Adrenal gland (tissue), 9 donors: ENCODE measurements at regions not wholly inside any gene's neighbourhood (a gene's known extent, or its start where the extent isn't known, plus 50 kb on each side); places are given as distances from the start of the nearest gene placed in this dataset.
A peak's percentile ranks its signal among the peaks of the same experiment; 100 is the strongest.

Experiments used
- DNase-seq, 7 donors: peaks; one replicate each; pipeline ENCODE4 v3.0.0-alpha.2; 2019 to 2020
- H3K27ac ChIP-seq, 5 donors: fragments of 200-600 bp; sonication (generic) in 4 of 5; 1 replicate in 3 of 5; 2 replicates in 2 of 5; pipeline versions ENCODE4 v1.5.1 to v1.8.0; 2016 to 2020; ENCODE audit warnings: mild to moderate bottlenecking in 1 of 5
- H3K27me3 ChIP-seq: fragments of 200-600 bp; 2 replicates; pipeline ENCODE4 v1.8.0; 2021
- H3K36me3 ChIP-seq, 2 donors: fragments of 200-600 bp; replicated peaks in 1 of 2; 1 replicate in 1 of 2; 2 replicates in 1 of 2; pipeline versions ENCODE4 v1.5.1 to v1.8.0; 2018 to 2022
- H3K4me1 ChIP-seq, 2 donors: fragments of 200-600 bp; replicated peaks in 1 of 2; 1 replicate in 1 of 2; 2 replicates in 1 of 2; pipeline versions ENCODE4 v1.5.1 to v1.8.0; 2018 to 2021
- H3K4me3 ChIP-seq, 4 donors: fragments of 200-600 bp; sonication (generic) in 3 of 4; one replicate each; pipeline ENCODE4 v1.5.1; 2016 to 2018
- H3K9me3 ChIP-seq, 3 donors: fragments of 200-600 bp; sonication (generic) in 1 of 3; replicated peaks in 1 of 3; 1 replicate in 2 of 3; 2 replicates in 1 of 3; pipeline versions ENCODE4 v1.5.1 to v1.8.0; 2016 to 2021
- POLR2A ChIP-seq, 2 donors: fragments of 450-650 bp; IDR thresholded peaks; one replicate each; pipeline ENCODE4 v1.6.1; 2017; ENCODE audit warnings: antibody characterized with exemption in 2 of 2, mild to moderate bottlenecking in 2 of 2, moderate library complexity in 1 of 2
- WGBS, 4 donors: extraction: QIAGEN DNeasy Blood & Tissue Kit in 2 of 4; methylation state at CpG; one replicate each; pipeline versions ENCODE4 v1.1.5 to v1.1.7; 2013 to 2017; 5-methylcytosine and 5-hydroxymethylcytosine counted together
- intact Hi-C, 2 donors: fragments of 100-400 bp; cut with DNase I; formaldehyde crosslinking; loops; one replicate each; pipeline versions ENCODE4 v1.14.1 to v1.15.0; 2022 to 2023
- TF ChIP-seq, protein P1 (sequence below), 6 experiments: fragments of 450-650 bp in 4 of 6; fragments of 200-600 bp in 2 of 6; sonication (generic) in 1 of 6; IDR thresholded peaks; 1 replicate in 5 of 6; 2 replicates in 1 of 6; pipeline versions ENCODE4 v1.5.1 to v1.8.0; 2016 to 2021; ENCODE audit warnings: antibody characterized with exemption in 6 of 6, mild to moderate bottlenecking in 2 of 6, moderate library complexity in 1 of 6
- donor health status: healthy with polysubstance abuse.
- donor health status: Bipolar disorder and iron deficiency.
- donor health status: DM: yes; HTN: yes; CAD: no.
- donor health status: DM: no; HTN: no; CAD: no.
- donor health status: DM: no; HTN: no; CAD: no.

DNA sequence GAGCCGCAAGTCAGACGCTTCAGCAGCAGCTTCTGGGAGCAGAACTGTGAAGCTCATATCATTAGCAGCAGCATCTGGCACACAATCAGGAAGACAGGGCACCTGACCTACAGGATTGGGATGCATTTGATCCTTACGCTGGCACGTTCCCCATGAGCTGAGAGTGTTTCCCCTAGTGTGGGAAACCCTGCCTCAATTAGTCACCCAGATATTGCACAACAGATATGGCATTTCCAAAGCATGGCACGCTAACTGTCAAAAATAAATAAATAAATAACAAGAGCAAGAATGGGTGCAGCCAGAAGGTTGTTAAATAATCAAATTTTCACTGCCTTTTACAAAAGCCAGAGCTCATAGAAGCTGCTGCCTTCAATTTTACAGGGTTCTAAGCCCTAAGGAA lies 189.6 kb upstream of the THBS1 start:
- Histone ChIP-seq H3K27ac (no peak overlapping the region), H3K36me3 (no peaks in the 10 kb centered on the region), H3K4me1 (peaks cover 15 to 16% of the 10 kb centered on the region in 2 donors), H3K27me3 (no peaks in the 10 kb centered on the region), H3K9me3 (no peaks in the 10 kb centered on the region), H3K4me3 (no peak overlapping the region)
- intact Hi-C loops: no loop called here
- peak in 2 of 7 donors; percentile 26 to 38 for DNase-seq
- TF ChIP-seq, protein P1, sequence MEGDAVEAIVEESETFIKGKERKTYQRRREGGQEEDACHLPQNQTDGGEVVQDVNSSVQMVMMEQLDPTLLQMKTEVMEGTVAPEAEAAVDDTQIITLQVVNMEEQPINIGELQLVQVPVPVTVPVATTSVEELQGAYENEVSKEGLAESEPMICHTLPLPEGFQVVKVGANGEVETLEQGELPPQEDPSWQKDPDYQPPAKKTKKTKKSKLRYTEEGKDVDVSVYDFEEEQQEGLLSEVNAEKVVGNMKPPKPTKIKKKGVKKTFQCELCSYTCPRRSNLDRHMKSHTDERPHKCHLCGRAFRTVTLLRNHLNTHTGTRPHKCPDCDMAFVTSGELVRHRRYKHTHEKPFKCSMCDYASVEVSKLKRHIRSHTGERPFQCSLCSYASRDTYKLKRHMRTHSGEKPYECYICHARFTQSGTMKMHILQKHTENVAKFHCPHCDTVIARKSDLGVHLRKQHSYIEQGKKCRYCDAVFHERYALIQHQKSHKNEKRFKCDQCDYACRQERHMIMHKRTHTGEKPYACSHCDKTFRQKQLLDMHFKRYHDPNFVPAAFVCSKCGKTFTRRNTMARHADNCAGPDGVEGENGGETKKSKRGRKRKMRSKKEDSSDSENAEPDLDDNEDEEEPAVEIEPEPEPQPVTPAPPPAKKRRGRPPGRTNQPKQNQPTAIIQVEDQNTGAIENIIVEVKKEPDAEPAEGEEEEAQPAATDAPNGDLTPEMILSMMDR (IDR thresholded peaks at IDR 0.05): no peak
- TF ChIP-seq POLR2A (IDR thresholded peaks at IDR 0.05): no peak
- 78 to 94% (median 81%) methylated on average over 5 of the region's 5 CpGs for WGBS, 4 donors

DNA sequence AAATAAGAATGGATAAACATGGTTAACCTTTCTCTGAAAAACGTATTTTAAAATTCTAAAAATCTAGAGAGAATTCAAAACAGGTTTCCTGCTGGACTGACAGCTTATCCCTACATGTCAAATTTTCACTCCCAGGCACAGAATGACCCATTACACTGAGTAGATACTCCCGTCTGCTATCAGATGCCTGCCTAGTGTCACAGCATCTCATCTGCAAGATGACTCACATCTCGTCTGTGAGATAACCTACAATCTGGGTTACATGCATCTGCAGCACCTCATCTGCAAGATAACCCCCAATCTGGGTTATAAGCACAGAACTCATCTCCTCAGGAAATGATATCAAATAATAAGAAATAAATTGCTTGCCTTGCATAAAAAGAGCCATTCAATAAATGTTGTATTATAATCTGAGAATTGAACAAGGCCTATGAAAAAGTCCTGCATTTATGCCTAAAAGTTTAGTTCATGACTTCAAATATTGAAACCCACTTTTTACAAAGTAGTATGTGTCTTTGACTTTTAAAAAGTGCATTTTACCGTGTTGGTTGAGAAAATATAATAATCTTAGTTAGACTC lies 188.3 kb upstream of the THBS1 start:
- WGBS, 4 donors: 48 to 51% (median 50%) methylated on average over 4 of the region's 4 CpGs
- TF ChIP-seq POLR2A (IDR thresholded peaks at IDR 0.05): no peak
- TF ChIP-seq, protein P1 (IDR thresholded peaks at IDR 0.05): no peak
- Histone ChIP-seq H3K4me1 (peaks cover 15 to 16% of the 10 kb centered on the region in 2 donors), H3K27ac (no peak overlapping the region), H3K27me3 (no peaks in the 10 kb centered on the region), H3K36me3 (no peaks in the 10 kb centered on the region), H3K4me3 (no peak overlapping the region), H3K9me3 (no peaks in the 10 kb centered on the region)
- DNase-seq: peak in 1 of 7 donors; percentile 55
- intact Hi-C loops: no loop called here

DNA sequence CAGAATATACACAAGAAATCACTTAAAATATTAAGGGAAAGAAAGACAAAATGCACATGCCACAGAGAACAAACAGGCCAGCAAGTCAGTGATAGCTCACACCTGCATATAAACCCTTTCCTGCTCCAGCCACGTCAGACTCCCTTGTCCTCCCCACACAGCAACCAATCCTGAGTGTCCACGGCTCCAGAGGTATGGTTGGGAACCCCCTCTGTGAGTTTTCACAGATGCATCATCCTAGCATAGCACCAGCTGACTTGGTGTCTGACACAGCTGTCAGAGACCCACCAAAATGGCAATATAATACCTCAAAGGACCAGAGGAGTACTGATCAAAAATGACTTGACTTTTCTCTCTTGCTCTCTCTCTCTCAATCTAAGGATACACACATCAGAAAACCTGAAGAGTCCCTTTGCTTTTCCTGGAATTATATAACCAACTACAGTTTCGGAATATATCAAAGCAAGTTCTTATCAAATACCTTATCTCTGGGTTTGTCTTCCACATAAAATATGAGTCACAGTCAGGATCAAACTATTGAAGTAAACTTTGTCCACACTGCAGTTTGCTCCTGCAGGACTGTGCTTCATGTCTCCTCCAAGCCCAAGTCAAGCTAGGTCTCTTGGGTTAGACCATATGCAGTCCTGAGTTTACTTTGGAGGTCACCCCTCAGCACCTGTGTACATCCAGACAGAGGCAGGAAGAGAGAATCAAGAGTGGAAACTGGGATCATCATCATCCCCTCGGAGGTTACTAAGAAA lies 187.1 kb upstream of the THBS1 start:
- intact Hi-C loops: no loop called here

DNA sequence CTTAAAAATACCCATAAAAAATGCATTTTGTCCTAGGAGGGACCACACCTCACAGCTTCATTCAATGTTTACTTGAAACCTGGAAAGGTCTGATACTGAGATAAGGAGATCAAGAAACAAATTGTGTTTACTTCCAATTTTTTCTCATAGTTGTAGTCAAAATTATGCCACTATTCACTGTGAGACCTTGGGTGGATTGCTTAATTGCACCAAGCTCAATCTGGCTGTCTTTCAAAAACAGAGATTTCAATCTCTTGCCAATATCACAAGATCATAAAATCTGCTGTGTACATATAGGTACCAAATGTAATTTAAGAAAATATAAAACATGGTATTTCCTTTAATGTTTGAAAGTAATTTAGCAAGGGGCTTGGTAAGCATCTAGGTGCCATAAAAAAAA lies 186.4 kb upstream of the THBS1 start:
- Histone ChIP-seq H3K36me3 (no peaks in the 10 kb centered on the region), H3K4me3 (no peak overlapping the region), H3K27ac (no peak overlapping the region), H3K9me3 (no peaks in the 10 kb centered on the region), H3K27me3 (no peaks in the 10 kb centered on the region), H3K4me1 (peaks cover 15 to 16% of the 10 kb centered on the region in 2 donors)
- peak in 1 of 7 donors; percentile 20 for DNase-seq
- intact Hi-C loops: no loop called here
- TF ChIP-seq, protein P1 (IDR thresholded peaks at IDR 0.05): no peak
- TF ChIP-seq POLR2A (IDR thresholded peaks at IDR 0.05): no peak

More for the DNA sequence above, 187.1 kb upstream of the THBS1 start:
- H3K4me3 ChIP-seq: no peak overlapping the region
- H3K27ac ChIP-seq: no peak overlapping the region
- no peaks in the 10 kb centered on the region for H3K36me3 ChIP-seq
- no peaks in the 10 kb centered on the region for H3K27me3 ChIP-seq
- TF ChIP-seq POLR2A (IDR thresholded peaks at IDR 0.05): no peak
- TF ChIP-seq, protein P1 (IDR thresholded peaks at IDR 0.05): no peak
- DNase-seq: no peak
- H3K9me3 ChIP-seq: no peaks in the 10 kb centered on the region
- 42 to 54% (median 51%) methylated on average over 4 of the region's 4 CpGs for WGBS, 4 donors
- H3K4me1 ChIP-seq: peaks cover 15 to 16% of the 10 kb centered on the region in 2 donors
